ENCODE measurements at regions not wholly inside any gene's neighbourhood (a gene's known extent, or its start where the extent isn't known, plus 50 kb on each side); places are given as distances from the start of the nearest gene placed in this dataset.
"Not testable (repeated sequence)": the region's sequence is repeated elsewhere in the genome, so short reads cannot be mapped to it uniquely, and the experiment has no call there.

DNA sequence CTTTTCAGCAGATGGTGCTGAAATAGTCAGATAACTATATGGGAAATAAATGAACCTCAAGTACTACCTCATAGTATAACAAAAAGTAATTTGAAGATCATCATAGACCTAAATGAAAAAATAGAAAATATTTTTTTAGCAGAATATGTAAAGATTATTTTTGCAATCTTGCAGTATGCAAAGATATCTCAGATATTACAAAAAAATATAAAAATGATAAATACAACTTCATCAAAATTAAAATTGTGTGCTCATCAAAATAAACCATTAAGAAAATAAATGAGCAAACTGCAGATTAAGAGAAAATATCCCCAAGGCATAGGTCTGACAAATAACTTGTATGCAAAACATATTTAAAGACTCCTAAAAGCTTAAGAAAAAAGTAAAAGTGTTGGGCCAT lies 83.4 kb upstream of the KCND2 start:
- Histone ChIP-seq H3K27ac (no peak overlapping the region), H3K9me3 (no peaks in the 10 kb centered on the region), H3K4me1 (no peaks in the 10 kb centered on the region), H3K27me3 (no peaks in the 10 kb centered on the region), H3K4me3 (no peak overlapping the region), H3K36me3 (no peaks in the 10 kb centered on the region)
- no peak for ATAC-seq
- intact Hi-C loops (cut with DNase I), result no loop called here
- TF ChIP-seq, protein P1, sequence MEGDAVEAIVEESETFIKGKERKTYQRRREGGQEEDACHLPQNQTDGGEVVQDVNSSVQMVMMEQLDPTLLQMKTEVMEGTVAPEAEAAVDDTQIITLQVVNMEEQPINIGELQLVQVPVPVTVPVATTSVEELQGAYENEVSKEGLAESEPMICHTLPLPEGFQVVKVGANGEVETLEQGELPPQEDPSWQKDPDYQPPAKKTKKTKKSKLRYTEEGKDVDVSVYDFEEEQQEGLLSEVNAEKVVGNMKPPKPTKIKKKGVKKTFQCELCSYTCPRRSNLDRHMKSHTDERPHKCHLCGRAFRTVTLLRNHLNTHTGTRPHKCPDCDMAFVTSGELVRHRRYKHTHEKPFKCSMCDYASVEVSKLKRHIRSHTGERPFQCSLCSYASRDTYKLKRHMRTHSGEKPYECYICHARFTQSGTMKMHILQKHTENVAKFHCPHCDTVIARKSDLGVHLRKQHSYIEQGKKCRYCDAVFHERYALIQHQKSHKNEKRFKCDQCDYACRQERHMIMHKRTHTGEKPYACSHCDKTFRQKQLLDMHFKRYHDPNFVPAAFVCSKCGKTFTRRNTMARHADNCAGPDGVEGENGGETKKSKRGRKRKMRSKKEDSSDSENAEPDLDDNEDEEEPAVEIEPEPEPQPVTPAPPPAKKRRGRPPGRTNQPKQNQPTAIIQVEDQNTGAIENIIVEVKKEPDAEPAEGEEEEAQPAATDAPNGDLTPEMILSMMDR (IDR thresholded peaks at IDR 0.05), result no peak
- DNase-seq, result no peak

DNA sequence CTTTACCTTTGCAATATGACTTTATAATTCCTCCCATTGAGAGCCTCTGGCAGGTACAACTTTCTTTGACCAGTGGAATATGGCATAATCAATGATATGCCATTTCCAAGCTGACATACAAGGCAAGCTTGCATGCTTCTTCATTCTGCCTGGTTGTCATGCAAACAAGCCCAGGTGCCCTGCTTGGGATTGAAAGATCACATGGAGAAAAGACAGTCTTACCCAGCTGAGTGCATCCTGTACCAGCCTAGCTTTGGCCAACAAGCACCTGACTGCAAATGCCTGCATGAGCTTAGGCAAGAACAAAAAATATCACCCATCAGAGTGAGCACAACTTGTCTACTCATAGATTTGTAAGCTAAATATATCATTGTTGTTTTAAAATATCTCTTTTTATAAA lies 82.9 kb upstream of the KCND2 start:
- no peak for ATAC-seq
- intact Hi-C loops (cut with DNase I), result no loop called here

DNA sequence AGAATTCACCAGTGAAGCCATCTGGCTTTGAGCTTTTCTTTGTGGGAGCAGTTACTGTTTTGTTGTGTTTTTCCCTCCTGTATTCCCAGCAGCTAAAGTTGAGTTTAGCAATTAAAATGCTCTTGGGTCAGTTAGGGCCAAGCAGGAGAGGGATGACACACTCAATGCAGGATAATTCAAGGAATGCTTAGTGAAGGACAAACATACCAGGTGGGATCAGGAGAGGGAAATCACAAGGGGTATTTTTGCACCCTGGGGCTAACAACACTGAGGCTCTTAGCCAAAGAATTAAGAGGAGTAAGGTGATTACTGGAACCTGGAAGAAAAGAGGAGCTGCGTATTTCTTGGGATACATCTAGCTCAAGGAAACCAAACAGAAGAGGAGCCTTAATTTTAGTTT lies 82.4 kb upstream of the KCND2 start:
- intact Hi-C loops (cut with DNase I), result no loop called here
- ATAC-seq, result no peak

More for the DNA sequence above, 82.9 kb upstream of the KCND2 start:
- Histone ChIP-seq H3K27me3 (no peaks in the 10 kb centered on the region), H3K36me3 (no peaks in the 10 kb centered on the region), H3K4me3 (no peak overlapping the region), H3K27ac (no peak overlapping the region), H3K9me3 (no peaks in the 10 kb centered on the region), H3K4me1 (no peaks in the 10 kb centered on the region)
- TF ChIP-seq, protein P1 (IDR thresholded peaks at IDR 0.05), result no peak
- DNase-seq, result no peak

DNA sequence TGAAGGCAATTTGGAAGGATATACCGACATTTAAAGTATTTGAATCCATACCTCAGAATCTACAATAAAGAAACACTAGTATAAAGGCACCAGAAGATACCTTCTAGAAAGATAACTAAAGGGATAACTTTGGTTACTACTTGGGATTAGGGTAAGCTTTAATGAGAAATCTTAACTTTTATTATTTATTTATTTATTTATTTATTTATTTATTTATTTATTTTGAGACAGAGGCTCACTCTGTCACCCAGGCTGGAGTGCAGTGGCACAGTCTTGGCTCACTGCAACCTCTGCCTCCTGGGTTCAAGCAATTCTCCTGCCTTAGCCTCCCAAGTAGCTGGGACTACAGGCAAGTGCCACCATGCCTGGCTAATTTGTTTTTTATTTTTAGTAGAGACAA lies 81.6 kb upstream of the KCND2 start:
- H3K4me3 ChIP-seq; H3K36me3 ChIP-seq; H3K27me3 ChIP-seq; DNase-seq; H3K27ac ChIP-seq; H3K4me1 ChIP-seq; intact Hi-C loops (cut with DNase I); H3K9me3 ChIP-seq; ATAC-seq: not testable (repeated sequence)

More for the DNA sequence above, 82.4 kb upstream of the KCND2 start:
- Histone ChIP-seq H3K9me3 (no peaks in the 10 kb centered on the region), H3K4me1 (no peaks in the 10 kb centered on the region), H3K36me3 (no peaks in the 10 kb centered on the region), H3K27ac (no peak overlapping the region), H3K27me3 (no peaks in the 10 kb centered on the region), H3K4me3 (no peak overlapping the region)
- TF ChIP-seq, protein P1 (IDR thresholded peaks at IDR 0.05), result no peak
- DNase-seq, result no peak

DNA sequence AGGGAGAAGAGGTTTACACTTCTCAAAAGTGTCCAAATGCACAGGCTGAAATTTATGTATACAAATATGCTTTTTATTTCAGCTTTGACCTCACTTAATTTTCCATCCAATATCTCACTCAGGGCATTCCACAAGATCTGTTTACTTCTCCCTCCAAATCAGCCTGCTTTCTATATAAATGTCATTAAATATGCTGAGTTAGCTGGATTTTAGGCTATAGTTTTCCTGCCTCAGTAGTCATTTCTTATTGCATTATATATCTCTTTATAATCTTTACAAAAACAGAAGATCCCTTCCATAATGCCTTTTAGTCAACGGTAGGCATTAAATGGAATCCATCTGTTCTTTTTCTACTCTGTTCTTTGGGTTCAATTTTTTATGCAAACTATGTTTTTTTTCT lies 71.7 kb upstream of the KCND2 start:
- TF ChIP-seq, protein P1 (IDR thresholded peaks at IDR 0.05), result no peak
- H3K27me3 ChIP-seq, result no peaks in the 10 kb centered on the region
- H3K4me3 ChIP-seq, result no peak overlapping the region
- H3K4me1 ChIP-seq, result no peaks in the 10 kb centered on the region
- H3K9me3 ChIP-seq, result no peaks in the 10 kb centered on the region
- no peak overlapping the region for H3K27ac ChIP-seq
- intact Hi-C loops (cut with DNase I), result no loop called here
- no peak for ATAC-seq
- DNase-seq, result no peak
- no peaks in the 10 kb centered on the region for H3K36me3 ChIP-seq

DNA sequence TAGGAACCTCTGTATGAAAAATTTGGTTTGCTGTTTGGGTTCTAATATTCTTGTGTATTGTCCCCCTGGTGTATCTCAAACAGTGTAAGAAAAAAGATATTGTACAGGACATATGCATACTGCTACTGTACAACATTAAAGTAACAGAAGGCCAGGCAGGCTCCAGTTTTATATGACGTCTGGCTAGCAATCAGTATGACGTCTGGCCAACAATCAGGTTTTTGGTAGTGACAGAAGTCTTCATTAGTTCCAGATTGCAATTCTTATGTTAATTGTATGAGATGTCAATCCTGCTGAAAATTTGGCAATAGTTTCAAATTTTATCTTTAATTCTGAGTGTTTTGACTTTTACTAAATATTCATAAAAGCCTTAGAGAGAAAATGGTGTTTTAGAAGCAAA lies 67.9 kb upstream of the KCND2 start:
- no peak for DNase-seq
- no peaks in the 10 kb centered on the region for H3K36me3 ChIP-seq
- H3K27me3 ChIP-seq, result no peaks in the 10 kb centered on the region
- no peaks in the 10 kb centered on the region for H3K9me3 ChIP-seq
- ATAC-seq, result no peak
- intact Hi-C loops (cut with DNase I), result no loop called here
- no peak overlapping the region for H3K4me3 ChIP-seq
- H3K27ac ChIP-seq, result no peak overlapping the region
- TF ChIP-seq, protein P1 (IDR thresholded peaks at IDR 0.05), result no peak
- no peaks in the 10 kb centered on the region for H3K4me1 ChIP-seq
